Lung microvascular endothelial cell (primary cell): ENCODE measurements at regions not wholly inside any gene's neighbourhood (a gene's known extent, or its start where the extent isn't known, plus 50 kb on each side); places are given as distances from the start of the nearest gene placed in this dataset.
"Not testable (repeated sequence)": the region's sequence is repeated elsewhere in the genome, so short reads cannot be mapped to it uniquely, and the experiment has no call there.

Experiments
- DNase-seq, 2 donors: peaks; one replicate each; pipeline versions ENCODE4 v3.0.0 to v3.0.0-alpha.2; 2010; ENCODE audit warnings: low read depth in 2 of 2

- DNase-seq: no peak
Observed at GRCh38 chr3:191740712-191741111, 279.7 kb downstream of the PYDC2 start.

- DNase-seq: not testable (repeated sequence)
Observed at GRCh38 chr3:191741847-191742350, 280.9 kb downstream of the PYDC2 start.

- no peak for DNase-seq
Observed at GRCh38 chr3:191743283-191743682, 282.3 kb downstream of the PYDC2 start.

GRCh38 chr3:191750618-191751017, 289.7 kb downstream of the PYDC2 start:
- no peak for DNase-seq

DNA sequence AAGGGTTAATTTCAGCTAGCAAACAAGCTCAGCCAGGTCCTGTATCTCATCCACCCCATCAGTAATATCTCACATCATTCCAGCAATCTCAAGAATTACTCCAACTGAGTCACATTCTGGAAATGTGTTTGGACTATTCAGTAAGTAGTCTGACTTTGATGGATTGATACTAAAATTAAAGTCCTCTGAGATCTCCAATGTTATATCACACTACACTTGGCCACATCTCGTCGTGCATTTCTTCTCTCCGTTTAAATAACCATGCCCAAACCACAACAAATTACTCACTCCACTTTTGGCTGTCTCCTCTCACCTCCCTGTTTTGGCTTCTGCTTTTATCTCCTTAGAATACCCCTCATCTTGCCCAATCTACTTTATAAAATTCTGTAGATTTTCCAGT, 292.2 kb downstream of the PYDC2 start:
- no peak for DNase-seq

DNA sequence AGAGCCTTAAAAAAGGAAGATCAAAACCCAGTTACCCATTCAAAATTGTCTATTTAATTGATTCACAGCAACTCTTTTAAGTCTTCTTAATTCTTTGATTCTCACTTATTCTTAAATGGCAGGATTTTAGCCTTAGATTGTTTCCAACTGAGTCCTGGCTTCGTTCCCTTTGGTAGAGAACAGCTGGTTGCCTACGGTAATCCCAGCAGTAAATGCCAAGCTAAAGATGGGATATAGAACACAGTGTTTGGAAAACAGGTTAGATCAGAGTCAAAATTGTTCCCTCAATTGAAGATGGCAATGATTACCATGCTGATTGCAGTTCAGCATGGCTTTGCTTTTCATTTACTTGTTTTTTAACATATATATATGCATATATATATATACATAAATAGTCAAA, 300.9 kb downstream of the PYDC2 start:
- DNase-seq: no peak

DNA sequence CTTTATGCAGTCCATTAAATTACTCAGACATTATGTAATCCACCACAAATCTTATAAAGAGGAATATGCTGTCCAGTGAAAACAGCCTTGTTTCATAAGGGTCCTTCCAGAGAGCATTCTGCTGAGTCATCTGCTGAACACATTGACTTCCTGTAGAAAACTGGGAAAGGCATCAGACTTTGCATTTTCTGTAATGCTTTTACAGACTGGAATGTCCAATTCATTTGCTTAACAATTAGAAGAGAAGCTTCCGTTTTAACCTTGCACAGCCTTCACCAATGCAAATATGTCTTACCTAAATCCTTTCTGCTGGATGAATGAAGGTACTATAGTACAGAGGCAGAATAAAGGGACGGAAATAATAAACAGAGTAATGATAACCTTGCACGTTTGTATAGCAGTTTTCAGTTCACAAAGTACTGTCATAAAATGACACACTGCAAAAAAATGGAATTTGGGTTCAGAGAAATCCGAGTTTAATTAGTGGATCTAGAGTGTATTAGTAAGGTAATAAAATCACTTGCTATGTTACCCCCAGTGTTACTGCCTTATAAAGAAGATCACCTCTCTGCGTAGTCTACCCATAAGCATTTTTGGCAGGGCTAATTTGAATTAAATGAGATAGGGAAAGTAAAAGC, 301.5 kb downstream of the PYDC2 start:
- DNase-seq: peak; percentile 31 to 47

DNA sequence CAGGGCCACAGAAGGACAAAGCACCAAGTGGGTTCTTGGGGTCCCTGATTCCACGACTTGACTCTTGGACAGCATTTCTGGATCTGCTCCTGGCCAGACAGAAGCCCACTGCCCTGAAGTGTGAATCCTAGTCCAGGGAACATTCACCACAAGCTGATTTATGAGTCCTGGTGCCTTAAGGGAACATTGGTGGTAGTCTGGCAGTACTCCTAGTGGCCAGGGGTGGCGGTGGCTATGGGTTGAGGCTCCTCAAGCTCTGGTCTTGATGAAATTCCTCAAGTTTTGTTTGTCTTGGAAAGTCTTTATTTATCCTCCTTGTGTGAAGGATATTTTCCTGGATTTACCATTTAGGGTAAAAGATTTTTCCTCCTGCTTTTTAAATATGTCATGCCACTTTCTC, 307.5 kb downstream of the PYDC2 start:
- DNase-seq: no peak

DNA sequence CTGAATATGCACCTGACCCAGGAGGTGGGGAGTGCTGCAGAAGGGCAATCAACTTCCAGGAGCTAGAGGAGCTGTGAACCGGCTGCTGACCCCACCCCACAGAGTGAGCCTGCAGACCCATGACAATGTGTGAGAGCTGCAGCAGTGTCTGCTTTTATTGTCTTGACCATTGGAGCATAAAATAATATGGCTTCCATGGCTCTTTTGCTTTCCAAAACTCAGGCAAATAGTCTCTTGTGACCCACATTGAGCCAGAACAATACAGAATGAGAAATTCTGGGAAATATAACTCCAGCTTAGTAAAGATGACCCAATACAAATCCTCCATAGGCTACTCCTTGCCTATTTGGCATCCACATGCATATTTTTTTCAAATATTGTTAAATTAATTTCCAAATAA, 309.6 kb downstream of the PYDC2 start:
- DNase-seq: no peak

GRCh38 chr3:191774485-191774884, 313.5 kb downstream of the PYDC2 start:
- DNase-seq: no peak

GRCh38 chr3:191775451-191776233, 314.7 kb downstream of the PYDC2 start:
- no peak for DNase-seq

DNA sequence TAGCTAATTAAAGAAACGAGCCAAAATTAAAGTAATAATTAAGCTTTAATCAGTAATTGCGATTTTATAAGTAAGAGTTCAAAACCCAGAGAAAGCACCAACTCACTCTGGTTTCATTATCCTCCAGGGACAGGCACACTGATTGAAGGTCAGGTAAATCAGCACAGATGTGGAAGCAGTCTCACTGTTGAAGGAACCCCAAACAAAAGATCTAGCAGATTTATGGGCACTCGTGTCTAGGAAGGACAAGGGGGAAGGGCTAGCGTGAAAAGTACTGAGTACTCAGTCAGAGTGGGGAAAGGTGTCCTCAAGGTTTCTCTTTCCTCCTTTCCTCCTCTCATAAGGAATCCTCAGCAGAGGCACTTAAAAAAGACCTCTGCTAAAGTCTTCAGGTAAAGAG, 320.1 kb downstream of the PYDC2 start:
- no peak for DNase-seq

DNA sequence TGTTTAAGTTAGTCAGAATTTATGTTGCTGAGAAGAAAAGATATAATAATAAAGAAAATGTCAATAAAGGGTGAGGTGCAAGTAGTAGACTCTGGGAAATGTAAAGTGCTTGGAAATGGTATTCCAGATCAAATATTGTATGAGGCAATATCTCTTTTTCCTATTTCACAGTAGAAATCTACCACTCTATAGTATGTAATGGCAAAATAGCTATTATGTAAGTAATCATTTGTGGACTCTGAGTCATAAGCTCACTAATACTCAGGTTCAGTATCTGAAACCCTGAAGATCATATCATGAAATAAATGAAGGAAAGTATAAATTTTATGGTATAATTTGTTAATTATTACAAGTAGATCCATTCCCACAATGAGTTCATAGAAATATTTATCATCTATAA, 322.1 kb downstream of the PYDC2 start:
- DNase-seq: no peak

- no peak for DNase-seq
Observed at GRCh38 chr3:191790934-191791333, 330.0 kb downstream of the PYDC2 start.

DNA sequence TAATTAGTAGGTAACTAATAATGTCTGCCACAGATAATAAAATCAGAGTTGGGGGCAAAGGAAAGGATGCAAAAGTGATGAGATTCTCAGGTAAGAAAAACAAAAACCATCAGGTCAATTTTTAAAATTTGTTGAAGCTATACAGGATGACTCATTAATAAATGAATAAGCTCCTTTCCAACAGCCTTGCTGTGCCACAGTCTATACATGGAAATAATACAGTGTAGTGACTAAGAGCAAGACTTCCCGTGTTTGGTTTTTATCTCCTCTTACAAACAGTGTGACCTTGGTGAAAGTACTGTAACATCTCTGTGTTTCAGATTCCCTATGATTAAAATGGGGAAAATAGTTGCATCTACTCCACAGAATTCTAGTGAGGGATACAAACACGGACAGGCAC, 331.6 kb downstream of the PYDC2 start:
- peak; percentile 6 to 16 for DNase-seq

- DNase-seq: no peak
Observed at GRCh38 chr3:191795196-191795595, 334.2 kb downstream of the PYDC2 start.

DNA sequence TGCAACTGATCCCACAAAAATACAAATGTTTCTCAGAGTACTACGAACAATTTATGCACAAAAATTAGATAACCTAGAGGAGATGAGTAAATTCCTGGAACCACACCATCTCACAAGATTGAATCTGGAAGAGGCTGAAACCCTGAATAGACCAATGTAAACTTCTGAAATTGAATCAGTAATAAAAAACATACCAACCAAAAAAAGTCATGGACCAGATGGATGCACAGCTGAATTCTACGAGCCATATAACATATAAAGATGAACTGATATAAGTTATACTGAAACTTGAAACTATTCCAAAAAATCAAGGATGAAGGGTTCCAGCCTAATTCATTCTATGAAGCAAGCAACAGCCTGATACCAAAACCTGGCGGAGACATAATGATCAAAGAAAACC, 336.3 kb downstream of the PYDC2 start:
- DNase-seq: no peak

GRCh38 chr3:191802671-191803070, 341.7 kb downstream of the PYDC2 start:
- no peak for DNase-seq

DNA sequence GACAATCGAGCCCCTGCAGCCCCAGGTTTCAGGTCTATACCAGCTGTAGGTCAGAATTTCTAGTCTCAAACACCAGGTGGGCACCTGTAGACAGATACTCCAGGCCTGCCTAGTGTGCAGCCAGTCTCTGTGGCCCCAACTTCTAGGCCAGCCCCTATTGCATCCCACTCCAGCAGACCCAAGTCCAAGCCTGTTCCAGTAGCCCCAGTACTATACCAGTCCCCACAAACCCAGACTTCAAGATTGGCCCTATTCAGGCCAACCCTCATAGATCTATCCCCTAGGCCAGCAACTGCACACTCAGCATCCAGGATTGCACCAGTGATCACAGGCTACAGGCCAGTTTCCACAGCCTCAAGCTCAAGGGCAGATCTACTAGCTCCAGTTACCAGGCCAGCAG, 344.0 kb downstream of the PYDC2 start:
- DNase-seq: no peak

- no peak for DNase-seq
Observed at GRCh38 chr3:191808073-191808472, 347.1 kb downstream of the PYDC2 start.

DNA sequence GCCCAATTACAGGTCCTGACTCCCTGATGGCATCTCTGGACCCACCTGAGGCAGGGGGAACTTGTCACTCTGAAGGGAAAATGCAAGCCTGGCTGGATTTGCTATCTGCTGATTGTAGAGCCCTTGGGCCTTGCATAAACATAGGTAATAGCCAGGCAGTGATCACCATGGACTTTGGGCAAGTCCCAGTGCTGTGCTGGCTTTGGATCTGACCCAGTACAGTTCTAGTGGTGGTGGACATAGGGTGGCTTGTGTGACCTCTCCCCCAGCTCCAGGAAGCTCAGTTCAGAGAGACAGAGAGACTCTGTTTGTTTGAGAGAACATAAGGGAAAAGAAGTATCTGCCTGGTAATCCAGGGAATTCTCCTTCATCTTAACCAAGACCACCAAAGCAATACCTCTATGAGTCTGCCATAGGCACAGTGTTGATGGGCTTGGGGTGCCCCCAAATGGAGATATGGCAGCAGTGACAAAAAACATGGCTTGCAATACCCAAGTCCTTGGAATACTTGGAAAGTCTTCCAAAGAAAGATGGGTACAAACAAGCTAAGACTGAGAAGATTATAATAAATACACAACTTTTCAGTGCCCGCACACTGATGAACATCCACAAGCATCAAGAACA, 348.5 kb downstream of the PYDC2 start:
- peak in 1 of 2 donors; percentile 3 for DNase-seq

DNA sequence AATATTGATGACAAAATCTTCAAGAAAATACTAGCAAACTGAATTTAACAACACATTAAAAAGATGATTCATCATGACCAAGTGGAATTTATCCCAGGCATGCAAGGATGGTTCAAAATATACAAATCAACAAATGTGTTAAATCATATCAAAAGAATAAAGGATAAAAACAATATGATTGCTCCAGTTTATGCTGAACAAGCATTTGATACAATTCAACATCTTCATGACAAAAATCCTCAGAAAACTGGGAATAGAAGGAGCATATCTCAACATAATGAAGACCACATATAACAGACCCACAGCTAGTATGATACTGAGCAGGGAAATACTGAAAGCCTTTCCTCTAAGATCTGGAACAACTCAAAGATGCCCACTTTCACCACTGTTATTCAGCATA, 352.3 kb downstream of the PYDC2 start:
- no peak for DNase-seq

DNA sequence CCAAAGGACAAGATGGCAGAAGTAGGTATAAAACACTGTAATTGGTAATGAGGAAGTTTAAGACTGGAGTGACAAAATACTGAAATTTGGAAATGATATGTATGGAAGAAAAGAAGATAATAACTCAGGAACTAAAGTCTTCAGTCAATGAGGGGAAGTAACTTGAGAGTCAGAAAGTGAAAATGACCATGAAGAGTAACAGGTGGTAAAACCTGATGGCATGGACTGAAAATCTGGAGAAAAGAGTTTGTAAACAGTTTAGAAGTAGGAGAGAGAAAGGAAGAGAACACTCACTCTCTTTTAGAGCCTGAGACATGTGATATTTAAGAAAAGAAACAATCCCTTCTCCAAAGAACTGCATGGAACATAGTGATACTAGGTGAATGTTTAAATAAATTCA, 387.9 kb downstream of the PYDC2 start:
- no peak for DNase-seq
